Transverse colon (tissue), 4 donors: ENCODE measurements at regions not wholly inside any gene's neighbourhood (a gene's known extent, or its start where the extent isn't known, plus 50 kb on each side); places are given as distances from the start of the nearest gene placed in this dataset.

ENCODE experiments used
- DNase-seq: peaks from one replicate; pipeline ENCODE4 v3.0.0-alpha.2; 2019
- H3K27ac ChIP-seq, 4 donors: fragments of 200-600 bp; sonication (generic); 2 replicates each; pipeline ENCODE4 v1.5.1; 2016 to 2018; ENCODE audit warnings: inconsistent platforms in 4 of 4
- H3K27me3 ChIP-seq: fragments of 200-600 bp; sonication (generic); 2 replicates; pipeline ENCODE4 v1.5.1; 2017; ENCODE audit warnings: inconsistent platforms
- H3K36me3 ChIP-seq, 4 donors: fragments of 200-600 bp; sonication (generic); 2 replicates each; pipeline ENCODE4 v1.5.1; 2017 to 2019; ENCODE audit warnings: inconsistent platforms in 4 of 4
- H3K4me1 ChIP-seq, 4 donors: fragments of 200-600 bp; sonication (generic); 2 replicates each; pipeline ENCODE4 v1.5.1; 2017 to 2020; ENCODE audit warnings: inconsistent platforms in 4 of 4
- H3K4me3 ChIP-seq, 4 donors: fragments of 200-600 bp; sonication (generic); 1 replicate in 1 of 4; 2 replicates in 3 of 4; pipeline versions ENCODE4 v1.5.1 to v1.6.1; 2017 to 2019; ENCODE audit warnings: inconsistent platforms in 4 of 4
- H3K9me3 ChIP-seq, 2 donors: fragments of 200-600 bp; sonication (generic); 2 replicates each; pipeline ENCODE4 v1.5.1; 2017 to 2019; ENCODE audit warnings: inconsistent platforms in 2 of 2
- CTCF ChIP-seq, 5 experiments: fragments of 200-600 bp in 3 of 5; fragments of 450-650 bp in 2 of 5; sonication (generic) in 3 of 5; IDR thresholded peaks; 1 replicate in 2 of 5; 2 replicates in 3 of 5; pipeline ENCODE4 v1.5.1; 2016 to 2017; ENCODE audit warnings: antibody characterized with exemption in 5 of 5, inconsistent platforms in 3 of 5, mild to moderate bottlenecking in 2 of 5, moderate library complexity in 1 of 5
- EP300 ChIP-seq: sonication (generic); formaldehyde crosslinking; IDR thresholded peaks from one replicate; pipeline ENCODE4 v1.6.1; 2017; ENCODE audit warnings: antibody characterized with exemption, low read depth
- POLR2A ChIP-seq: fragments of 450-650 bp; IDR thresholded peaks from one replicate; pipeline ENCODE4 v1.6.1; 2016; ENCODE audit warnings: antibody characterized with exemption, mild to moderate bottlenecking, moderate library complexity
- POLR2AphosphoS5 ChIP-seq, 3 donors: sonication (generic); formaldehyde crosslinking; IDR thresholded peaks; one replicate each; pipeline ENCODE4 v1.6.1; 2016; ENCODE audit warnings: antibody characterized with exemption in 3 of 3
- WGBS, 2 donors: methylation state at CpG; one replicate each; pipeline ENCODE4 v1.1.5; 2018; ENCODE audit warnings: low coverage in 1 of 2; 5-methylcytosine and 5-hydroxymethylcytosine counted together
- in situ Hi-C, 4 donors: fragments of 200-750 bp; cut with MboI; loops; one replicate each; pipeline versions ENCODE4 v1.15.0 to v1.15.1; 2017; ENCODE audit warnings: low sequenced_read_pairs in 3 of 4, low pct_ligation_motif_present in 1 of 4, low pct_unique_long_range_greater_than_20kb in 1 of 4
- intact Hi-C: fragments of 100-400 bp; cut with DNase I; formaldehyde crosslinking; loops from one replicate; pipeline ENCODE4 v1.15.1; 2023; ENCODE audit warnings: low total_unique reads

- peaks cover 0 to 3% (median 0%) of the 10 kb centered on the region in 4 donors for H3K4me1 ChIP-seq
- TF ChIP-seq EP300: no peak
- TF ChIP-seq POLR2A: no peak
- no peak for TF ChIP-seq POLR2AphosphoS5 (IDR thresholded peaks at IDR 0.05)
- TF ChIP-seq CTCF (IDR thresholded peaks at IDR 0.05): no peak
- no peak overlapping the region for H3K27ac ChIP-seq
- no peaks in the 10 kb centered on the region for H3K36me3 ChIP-seq
- no peak for DNase-seq
- in situ Hi-C loops (no loop called here), intact Hi-C loops (no loop called here)
- no peaks in the 10 kb centered on the region for H3K27me3 ChIP-seq
- H3K9me3 ChIP-seq: peaks cover 26 to 38% of the 10 kb centered on the region in 2 donors
- WGBS, 2 donors: 98% methylated on average over 4 of the region's 4 CpGs; no CpG with 5 or more reads in 1 of the 2 donors
- no peak overlapping the region for H3K4me3 ChIP-seq
These were observed 266.2 kb downstream of the ZEB2 start for GRCh38 chr2:144253743-144254142.

GRCh38 chr2:144252694-144253093 lies 267.2 kb downstream of the ZEB2 start:
- Histone ChIP-seq H3K27me3 (no peaks in the 10 kb centered on the region), H3K27ac (no peak overlapping the region), H3K36me3 (no peaks in the 10 kb centered on the region), H3K9me3 (peaks cover 20 to 31% of the 10 kb centered on the region in 2 donors), H3K4me3 (no peak overlapping the region), H3K4me1 (peaks cover 0 to 3% (median 0%) of the 10 kb centered on the region in 4 donors)
- intact Hi-C loops: no loop called here
- DNase-seq: no peak
- in situ Hi-C loops: no loop called here
- TF ChIP-seq POLR2AphosphoS5 (IDR thresholded peaks at IDR 0.05): no peak
- TF ChIP-seq EP300: no peak
- no peak for TF ChIP-seq CTCF (IDR thresholded peaks at IDR 0.05)
- TF ChIP-seq POLR2A: no peak
- 75 to 100% methylated on average over 1 of the region's 1 CpG for WGBS, 2 donors

- H3K9me3 ChIP-seq: peaks cover 10 to 18% of the 10 kb centered on the region in 2 donors
- no peak for DNase-seq
- H3K27ac ChIP-seq: no peak overlapping the region
- intact Hi-C loops: no loop called here
- in situ Hi-C loops: no loop called here
- no peak overlapping the region for H3K4me3 ChIP-seq
- no peaks in the 10 kb centered on the region for H3K36me3 ChIP-seq
- TF ChIP-seq POLR2A (no peak), CTCF (IDR thresholded peaks at IDR 0.05) (no peak), POLR2AphosphoS5 (IDR thresholded peaks at IDR 0.05) (no peak), EP300 (no peak)
- H3K4me1 ChIP-seq: no peaks in the 10 kb centered on the region
- no peaks in the 10 kb centered on the region for H3K27me3 ChIP-seq
- WGBS, 2 donors: 61 to 69% methylated on average over 3 to 4 of the region's 4 CpGs
These were observed 270.8 kb downstream of the ZEB2 start for GRCh38 chr2:144249035-144249637.

- Histone ChIP-seq H3K4me1 (no peaks in the 10 kb centered on the region), H3K27ac (no peak overlapping the region), H3K4me3 (no peak overlapping the region), H3K27me3 (no peaks in the 10 kb centered on the region), H3K36me3 (no peaks in the 10 kb centered on the region), H3K9me3 (peaks cover 5 to 11% of the 10 kb centered on the region in 2 donors)
- TF ChIP-seq EP300 (no peak), POLR2A (no peak), POLR2AphosphoS5 (IDR thresholded peaks at IDR 0.05) (no peak), CTCF (IDR thresholded peaks at IDR 0.05) (no peak)
- in situ Hi-C loops (no loop called here), intact Hi-C loops (no loop called here)
- 92 to 97% methylated on average over 4 of the region's 4 CpGs for WGBS, 2 donors
- DNase-seq: no peak
These were observed 271.4 kb downstream of the ZEB2 start for GRCh38 chr2:144248350-144249034.
